ENCODE measurements at regions not wholly inside any gene's neighbourhood (a gene's known extent, or its start where the extent isn't known, plus 50 kb on each side); places are given as distances from the start of the nearest gene placed in this dataset.

GRCh38 chr9:89771205-89771604 lies 166.4 kb downstream of the GADD45G start:
- no peaks in the 10 kb centered on the region for H3K36me3 Mint-ChIP-seq (ENCODE audit: low read depth)
- H3K9me2 ChIP-seq (ENCODE audit: insufficient read depth) = no peaks in the 10 kb centered on the region
- H3K4me1 Mint-ChIP-seq = no peaks in the 10 kb centered on the region

GRCh38 chr9:89773170-89773569 lies 168.4 kb downstream of the GADD45G start:
- H3K4me1 Mint-ChIP-seq = no peaks in the 10 kb centered on the region
- no peak for ATAC-seq
- Histone ChIP-seq H3K4me2 (no peak overlapping the region), H3K79me2 (replicated peaks; ENCODE audit: insufficient read depth) (no peaks in the 10 kb centered on the region), H2AFZ (no peak overlapping the region), H3K4me3 (no peak overlapping the region), H3K4me1 (ENCODE audit: insufficient read depth) (no peaks in the 10 kb centered on the region), H3K27me3 (ENCODE audit: insufficient read depth) (no peaks in the 10 kb centered on the region), H3F3A (replicated peaks; ENCODE audit: low read depth) (no peaks in the 10 kb centered on the region), H4K20me1 (replicated peaks; ENCODE audit: insufficient read depth) (no peaks in the 10 kb centered on the region), H3K36me3 (ENCODE audit: insufficient read depth) (no peaks in the 10 kb centered on the region), H3K27ac (ENCODE audit: low read depth) (no peak overlapping the region), H3K9me2 (ENCODE audit: insufficient read depth) (no peaks in the 10 kb centered on the region)
- H3K27me3 Mint-ChIP-seq (ENCODE audit: insufficient read depth, low read depth, poor library complexity) = peaks cover 3% of the 10 kb centered on the region
- TF ChIP-seq EZH2 (IDR thresholded peaks at IDR 0.05; ENCODE audit: low read depth, unreplicated experiment) (no peak), STAT1 (IDR thresholded peaks at IDR 0.05; ENCODE audit: unreplicated experiment) (no peak), POLR2AphosphoS5 (IDR thresholded peaks at IDR 0.05; ENCODE audit: low read depth) (no peak), EZH2phosphoT487 (IDR thresholded peaks at IDR 0.05; ENCODE audit: unreplicated experiment) (no peak)
- no peak overlapping the region for H3K27ac Mint-ChIP-seq
- no peaks in the 10 kb centered on the region for H3K36me3 Mint-ChIP-seq (ENCODE audit: low read depth)
- no peak for DNase-seq (ENCODE audit: low spot score)
- H3K9me3 Mint-ChIP-seq = no peaks in the 10 kb centered on the region
- H3K4me3 Mint-ChIP-seq = no peak overlapping the region

More at GRCh38 chr9:89771205-89771604, 166.4 kb downstream of the GADD45G start:
- Histone ChIP-seq H3K79me2 (replicated peaks; ENCODE audit: insufficient read depth) (no peaks in the 10 kb centered on the region), H3K27ac (ENCODE audit: low read depth) (no peak overlapping the region), H3K4me1 (ENCODE audit: insufficient read depth) (no peaks in the 10 kb centered on the region), H3K36me3 (ENCODE audit: insufficient read depth) (no peaks in the 10 kb centered on the region), H2AFZ (no peak overlapping the region), H3F3A (replicated peaks; ENCODE audit: low read depth) (no peaks in the 10 kb centered on the region), H3K4me2 (no peak overlapping the region), H4K20me1 (replicated peaks; ENCODE audit: insufficient read depth) (no peaks in the 10 kb centered on the region), H3K4me3 (no peak overlapping the region), H3K27me3 (ENCODE audit: insufficient read depth) (no peaks in the 10 kb centered on the region)
- DNase-seq (ENCODE audit: low spot score) (no peak), ATAC-seq (no peak)
- H3K9me3 Mint-ChIP-seq = no peaks in the 10 kb centered on the region
- no peak overlapping the region for H3K27ac Mint-ChIP-seq
- H3K4me3 Mint-ChIP-seq = no peak overlapping the region
- TF ChIP-seq NANOG (IDR thresholded peaks at IDR 0.05; ENCODE audit: borderline replicate concordance) = no peak
- no peak for TF ChIP-seq JUNB (IDR thresholded peaks at IDR 0.05; ENCODE audit: unreplicated experiment)
- H3K27me3 Mint-ChIP-seq (ENCODE audit: insufficient read depth, low read depth, poor library complexity) = no peaks in the 10 kb centered on the region

GRCh38 chr9:89774858-89775370 lies 170.1 kb downstream of the GADD45G start:
- H3K4me2 ChIP-seq = no peak overlapping the region
- no peak for DNase-seq (ENCODE audit: low spot score)
- H3K9me2 ChIP-seq (ENCODE audit: insufficient read depth) = no peaks in the 10 kb centered on the region
- H3K27ac Mint-ChIP-seq = no peak overlapping the region
- no peak overlapping the region for H3K4me3 ChIP-seq
- H3K9me3 Mint-ChIP-seq = no peaks in the 10 kb centered on the region
- H3K4me1 ChIP-seq (ENCODE audit: insufficient read depth) = no peaks in the 10 kb centered on the region
- H2AFZ ChIP-seq = no peak overlapping the region
- no peaks in the 10 kb centered on the region for H3K79me2 ChIP-seq (replicated peaks; ENCODE audit: insufficient read depth)
- H3K27me3 Mint-ChIP-seq (ENCODE audit: insufficient read depth, low read depth, poor library complexity) = peaks cover 3% of the 10 kb centered on the region
- H3K4me1 Mint-ChIP-seq = no peaks in the 10 kb centered on the region
- H3K27ac ChIP-seq (ENCODE audit: low read depth) = no peak overlapping the region
- no peaks in the 10 kb centered on the region for H3K36me3 Mint-ChIP-seq (ENCODE audit: low read depth)
- no peak for ATAC-seq
- H3K4me3 Mint-ChIP-seq = no peak overlapping the region
- no peaks in the 10 kb centered on the region for H3K36me3 ChIP-seq (ENCODE audit: insufficient read depth)
- no peaks in the 10 kb centered on the region for H3K27me3 ChIP-seq (ENCODE audit: insufficient read depth)
- no peaks in the 10 kb centered on the region for H3F3A ChIP-seq (replicated peaks; ENCODE audit: low read depth)
- H4K20me1 ChIP-seq (replicated peaks; ENCODE audit: insufficient read depth) = no peaks in the 10 kb centered on the region
- TF ChIP-seq ZNF331 (CRISPR knock-in tag; IDR thresholded peaks at IDR 0.05; ENCODE audit: low read depth) = no peak
- no peak for TF ChIP-seq CREB1 (CRISPR knock-in tag; IDR thresholded peaks at IDR 0.05; ENCODE audit: low read depth)
- TF ChIP-seq EZH2phosphoT487 (IDR thresholded peaks at IDR 0.05; ENCODE audit: unreplicated experiment) = no peak
- TF ChIP-seq JUNB (IDR thresholded peaks at IDR 0.05; ENCODE audit: unreplicated experiment) = no peak
- no peak for TF ChIP-seq EZH2 (IDR thresholded peaks at IDR 0.05; ENCODE audit: low read depth, unreplicated experiment)
- no peak for TF ChIP-seq REST (IDR thresholded peaks at IDR 0.05; ENCODE audit: unreplicated experiment)
- no peak for TF ChIP-seq POLR2AphosphoS5 (IDR thresholded peaks at IDR 0.05; ENCODE audit: low read depth)
- no peak for TF ChIP-seq STAT1 (IDR thresholded peaks at IDR 0.05; ENCODE audit: unreplicated experiment)
- TF ChIP-seq, protein P1, sequence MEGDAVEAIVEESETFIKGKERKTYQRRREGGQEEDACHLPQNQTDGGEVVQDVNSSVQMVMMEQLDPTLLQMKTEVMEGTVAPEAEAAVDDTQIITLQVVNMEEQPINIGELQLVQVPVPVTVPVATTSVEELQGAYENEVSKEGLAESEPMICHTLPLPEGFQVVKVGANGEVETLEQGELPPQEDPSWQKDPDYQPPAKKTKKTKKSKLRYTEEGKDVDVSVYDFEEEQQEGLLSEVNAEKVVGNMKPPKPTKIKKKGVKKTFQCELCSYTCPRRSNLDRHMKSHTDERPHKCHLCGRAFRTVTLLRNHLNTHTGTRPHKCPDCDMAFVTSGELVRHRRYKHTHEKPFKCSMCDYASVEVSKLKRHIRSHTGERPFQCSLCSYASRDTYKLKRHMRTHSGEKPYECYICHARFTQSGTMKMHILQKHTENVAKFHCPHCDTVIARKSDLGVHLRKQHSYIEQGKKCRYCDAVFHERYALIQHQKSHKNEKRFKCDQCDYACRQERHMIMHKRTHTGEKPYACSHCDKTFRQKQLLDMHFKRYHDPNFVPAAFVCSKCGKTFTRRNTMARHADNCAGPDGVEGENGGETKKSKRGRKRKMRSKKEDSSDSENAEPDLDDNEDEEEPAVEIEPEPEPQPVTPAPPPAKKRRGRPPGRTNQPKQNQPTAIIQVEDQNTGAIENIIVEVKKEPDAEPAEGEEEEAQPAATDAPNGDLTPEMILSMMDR (conservative IDR thresholded peaks at IDR 0.05; ENCODE audit: low read depth in 2 of 2) = no peak
- no peak for TF ChIP-seq ZNF114 (CRISPR knock-in tag; IDR thresholded peaks at IDR 0.05)

Data from GM23338 (cell line).